ENCODE measurements at regions not wholly inside any gene's neighbourhood (a gene's known extent, or its start where the extent isn't known, plus 50 kb on each side); places are given as distances from the start of the nearest gene placed in this dataset.

- no peak for TF ChIP-seq CTCF (IDR thresholded peaks at IDR 0.05)
- no peaks in the 10 kb centered on the region for H3K9me3 ChIP-seq (ENCODE audit: control insufficient read depth, low read length)
- no peak overlapping the region for H3K27ac ChIP-seq
- no peaks in the 10 kb centered on the region for H3K4me1 ChIP-seq
- H2AFZ ChIP-seq, result no peak overlapping the region
- no peaks in the 10 kb centered on the region for H3K36me3 ChIP-seq (ENCODE audit: control insufficient read depth, insufficient read depth, low read length)
- H3K4me3 ChIP-seq (ENCODE audit: low read depth, low read length), result no peak overlapping the region
- H3K9ac ChIP-seq, result no peak overlapping the region
- H3K79me2 ChIP-seq, result no peaks in the 10 kb centered on the region
- no peaks in the 10 kb centered on the region for H3K27me3 ChIP-seq (ENCODE audit: control insufficient read depth, insufficient read depth, low read length)
- no peak overlapping the region for H3K4me2 ChIP-seq (ENCODE audit: low read length)
Measured at GRCh38 chr16:51405361-51405760, 254.3 kb upstream of the SALL1 start.

- no peak overlapping the region for H3K27ac ChIP-seq
- H3K9ac ChIP-seq, result no peak overlapping the region
- no peaks in the 10 kb centered on the region for H3K27me3 ChIP-seq (ENCODE audit: control insufficient read depth, insufficient read depth, low read length)
- no peaks in the 10 kb centered on the region for H3K4me1 ChIP-seq
- no peaks in the 10 kb centered on the region for H3K36me3 ChIP-seq (ENCODE audit: control insufficient read depth, insufficient read depth, low read length)
- no peak for TF ChIP-seq CTCF (IDR thresholded peaks at IDR 0.05)
- H3K79me2 ChIP-seq, result no peaks in the 10 kb centered on the region
- no peak overlapping the region for H2AFZ ChIP-seq
- H3K9me3 ChIP-seq (ENCODE audit: control insufficient read depth, low read length), result no peaks in the 10 kb centered on the region
- H3K4me2 ChIP-seq (ENCODE audit: low read length), result no peak overlapping the region
- no peak overlapping the region for H3K4me3 ChIP-seq (ENCODE audit: low read depth, low read length)
Measured at GRCh38 chr16:51404386-51404785, 253.3 kb upstream of the SALL1 start.

DNA sequence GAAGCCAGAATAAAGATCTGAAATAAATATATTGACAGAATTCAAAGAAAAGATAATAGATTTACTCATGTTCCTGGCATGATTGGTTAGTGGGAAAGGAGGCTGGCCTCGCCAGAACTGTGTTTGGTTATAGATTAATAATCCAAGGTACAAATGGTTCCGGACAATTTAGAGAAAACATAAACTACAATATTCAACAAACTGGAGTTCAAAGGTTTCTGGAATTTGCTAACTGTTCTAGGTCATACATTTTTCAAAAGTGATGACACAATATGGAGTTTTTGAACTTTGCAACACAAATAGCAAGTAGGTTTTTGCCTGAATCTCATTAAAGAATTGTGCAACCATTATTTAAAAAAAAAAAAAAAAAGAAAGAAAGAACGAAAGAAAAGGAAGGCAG lies 251.7 kb upstream of the SALL1 start:
- Histone ChIP-seq H3K9ac (no peak overlapping the region), H3K36me3 (ENCODE audit: control insufficient read depth, insufficient read depth, low read length) (no peaks in the 10 kb centered on the region), H3K4me2 (ENCODE audit: low read length) (no peak overlapping the region), H3K79me2 (no peaks in the 10 kb centered on the region), H3K27me3 (ENCODE audit: control insufficient read depth, insufficient read depth, low read length) (no peaks in the 10 kb centered on the region), H3K27ac (no peak overlapping the region), H2AFZ (no peak overlapping the region), H3K4me3 (ENCODE audit: low read depth, low read length) (no peak overlapping the region), H3K9me3 (ENCODE audit: control insufficient read depth, low read length) (no peaks in the 10 kb centered on the region), H3K4me1 (no peaks in the 10 kb centered on the region)
- TF ChIP-seq CTCF (IDR thresholded peaks at IDR 0.05), result no peak

DNA sequence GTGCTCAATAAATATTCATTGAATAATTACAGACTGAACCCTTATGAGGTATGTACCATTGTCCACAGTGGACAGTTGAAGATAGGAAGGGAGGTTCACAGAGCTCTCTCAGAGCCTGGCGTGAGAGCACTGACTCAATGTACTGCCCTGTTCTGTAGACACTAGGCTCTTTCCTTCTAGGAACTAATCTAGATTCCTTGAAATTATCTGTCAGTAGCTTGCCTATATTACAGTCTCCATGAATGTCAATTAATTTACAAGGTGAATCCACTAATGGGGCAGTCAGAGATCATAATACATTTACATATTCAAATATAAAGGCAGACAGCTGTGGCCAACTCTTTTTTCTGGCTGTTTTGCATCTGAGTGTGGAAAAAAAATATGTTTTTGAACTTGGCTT lies 251.2 kb upstream of the SALL1 start:
- no peaks in the 10 kb centered on the region for H3K9me3 ChIP-seq (ENCODE audit: control insufficient read depth, low read length)
- no peak overlapping the region for H3K4me3 ChIP-seq (ENCODE audit: low read depth, low read length)
- H3K9ac ChIP-seq, result no peak overlapping the region
- H3K4me2 ChIP-seq (ENCODE audit: low read length), result no peak overlapping the region
- no peaks in the 10 kb centered on the region for H3K27me3 ChIP-seq (ENCODE audit: control insufficient read depth, insufficient read depth, low read length)
- H3K27ac ChIP-seq, result no peak overlapping the region
- no peak for TF ChIP-seq CTCF (IDR thresholded peaks at IDR 0.05)
- H3K79me2 ChIP-seq, result no peaks in the 10 kb centered on the region
- H3K4me1 ChIP-seq, result no peaks in the 10 kb centered on the region
- H3K36me3 ChIP-seq (ENCODE audit: control insufficient read depth, insufficient read depth, low read length), result no peaks in the 10 kb centered on the region
- no peak overlapping the region for H2AFZ ChIP-seq

DNA sequence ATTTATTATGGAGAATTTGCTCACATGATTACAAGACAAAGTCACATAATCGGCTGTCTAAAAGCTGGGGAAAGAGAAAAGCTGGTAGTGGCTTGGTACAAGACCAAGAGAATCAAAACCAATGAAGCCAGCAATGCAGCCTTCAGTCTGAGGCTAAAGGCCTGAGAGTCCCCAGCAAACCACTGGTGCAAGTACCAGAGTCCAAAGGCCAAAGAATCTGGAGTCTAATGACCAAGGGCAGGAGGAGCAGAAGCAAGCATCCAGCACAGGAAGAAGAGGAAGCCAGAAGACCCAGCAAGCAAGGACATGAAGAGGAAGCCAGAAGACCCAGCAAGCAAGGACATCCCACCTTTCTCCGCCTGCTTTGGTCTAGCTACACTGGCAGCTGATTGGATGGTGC lies 250.6 kb upstream of the SALL1 start:
- Histone ChIP-seq H3K36me3 (ENCODE audit: control insufficient read depth, insufficient read depth, low read length) (no peaks in the 10 kb centered on the region), H3K27me3 (ENCODE audit: control insufficient read depth, insufficient read depth, low read length) (no peaks in the 10 kb centered on the region), H2AFZ (no peak overlapping the region), H3K9me3 (ENCODE audit: control insufficient read depth, low read length) (no peaks in the 10 kb centered on the region), H3K4me1 (no peaks in the 10 kb centered on the region), H3K4me3 (ENCODE audit: low read depth, low read length) (no peak overlapping the region), H3K9ac (no peak overlapping the region), H3K79me2 (no peaks in the 10 kb centered on the region), H3K27ac (no peak overlapping the region), H3K4me2 (ENCODE audit: low read length) (no peak overlapping the region)
- TF ChIP-seq CTCF (IDR thresholded peaks at IDR 0.05), result no peak
